GM23338 (cell line): ENCODE measurements at regions not wholly inside any gene's neighbourhood (a gene's known extent, or its start where the extent isn't known, plus 50 kb on each side); places are given as distances from the start of the nearest gene placed in this dataset.

Experiments used
- EZH2 ChIP-seq: fragments of 200-600 bp; sonication (generic); IDR thresholded peaks from one replicate; pipeline ENCODE4 v1.8.0; 2017; ENCODE audit warnings: antibody characterized with exemption, mild to moderate bottlenecking, low read depth; ENCODE audit not compliant: unreplicated experiment
- STAT1 ChIP-seq: IDR thresholded peaks from one replicate; pipeline ENCODE4 v1.6.1; 2016; ENCODE audit warnings: antibody characterized with exemption; ENCODE audit not compliant: unreplicated experiment
- TF ChIP-seq, protein P1 (sequence below), 2 experiments: fragments of 200-600 bp in 1 of 2; sonication (generic) in 1 of 2; conservative IDR thresholded peaks; 2 replicates each; pipeline versions ENCODE4 v1.5.1 to v1.6.1; 2016 to 2017; ENCODE audit warnings: antibody characterized with exemption in 2 of 2, low read depth in 2 of 2, mild to moderate bottlenecking in 2 of 2, moderate library complexity in 1 of 2

DNA sequence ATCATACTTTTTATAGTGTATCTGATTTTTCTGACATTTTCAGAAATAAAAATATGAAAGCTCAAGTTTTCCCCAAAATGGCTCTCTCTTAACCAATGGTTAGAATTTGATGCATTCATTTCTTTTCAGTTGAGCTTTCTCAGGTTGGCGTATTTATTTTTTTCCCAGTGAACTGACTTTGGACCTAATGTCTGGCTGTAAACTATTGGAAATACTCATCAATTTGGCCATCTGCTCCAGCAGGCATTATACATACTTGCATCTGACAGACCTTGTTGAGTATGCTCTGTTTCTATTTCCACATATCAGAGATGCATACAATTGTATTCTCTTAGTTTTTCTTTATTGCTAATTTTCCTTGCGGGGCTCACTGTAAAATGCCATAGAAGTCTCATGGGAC, 1374.8 kb upstream of the MAP3K7 start:
- TF ChIP-seq STAT1 (no peak), EZH2 (no peak)
- TF ChIP-seq, protein P1, sequence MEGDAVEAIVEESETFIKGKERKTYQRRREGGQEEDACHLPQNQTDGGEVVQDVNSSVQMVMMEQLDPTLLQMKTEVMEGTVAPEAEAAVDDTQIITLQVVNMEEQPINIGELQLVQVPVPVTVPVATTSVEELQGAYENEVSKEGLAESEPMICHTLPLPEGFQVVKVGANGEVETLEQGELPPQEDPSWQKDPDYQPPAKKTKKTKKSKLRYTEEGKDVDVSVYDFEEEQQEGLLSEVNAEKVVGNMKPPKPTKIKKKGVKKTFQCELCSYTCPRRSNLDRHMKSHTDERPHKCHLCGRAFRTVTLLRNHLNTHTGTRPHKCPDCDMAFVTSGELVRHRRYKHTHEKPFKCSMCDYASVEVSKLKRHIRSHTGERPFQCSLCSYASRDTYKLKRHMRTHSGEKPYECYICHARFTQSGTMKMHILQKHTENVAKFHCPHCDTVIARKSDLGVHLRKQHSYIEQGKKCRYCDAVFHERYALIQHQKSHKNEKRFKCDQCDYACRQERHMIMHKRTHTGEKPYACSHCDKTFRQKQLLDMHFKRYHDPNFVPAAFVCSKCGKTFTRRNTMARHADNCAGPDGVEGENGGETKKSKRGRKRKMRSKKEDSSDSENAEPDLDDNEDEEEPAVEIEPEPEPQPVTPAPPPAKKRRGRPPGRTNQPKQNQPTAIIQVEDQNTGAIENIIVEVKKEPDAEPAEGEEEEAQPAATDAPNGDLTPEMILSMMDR (conservative IDR thresholded peaks at IDR 0.05; ENCODE audit: low read depth in 2 of 2) = no peak
